DMS153 (cell line): ENCODE measurements at regions not wholly inside any gene's neighbourhood (a gene's known extent, or its start where the extent isn't known, plus 50 kb on each side); places are given as distances from the start of the nearest gene placed in this dataset.
"Not testable (repeated sequence)": the region's sequence is repeated elsewhere in the genome, so short reads cannot be mapped to it uniquely, and the experiment has no call there.

ENCODE experiments used
- DNase-seq: peaks from one replicate; lab custom pipeline; 2025; lab: John Stamatoyannopoulos, UW

GRCh38 chr2:226578879-226579278 lies 220.7 kb downstream of the IRS1 start:
- no peak for DNase-seq

DNA sequence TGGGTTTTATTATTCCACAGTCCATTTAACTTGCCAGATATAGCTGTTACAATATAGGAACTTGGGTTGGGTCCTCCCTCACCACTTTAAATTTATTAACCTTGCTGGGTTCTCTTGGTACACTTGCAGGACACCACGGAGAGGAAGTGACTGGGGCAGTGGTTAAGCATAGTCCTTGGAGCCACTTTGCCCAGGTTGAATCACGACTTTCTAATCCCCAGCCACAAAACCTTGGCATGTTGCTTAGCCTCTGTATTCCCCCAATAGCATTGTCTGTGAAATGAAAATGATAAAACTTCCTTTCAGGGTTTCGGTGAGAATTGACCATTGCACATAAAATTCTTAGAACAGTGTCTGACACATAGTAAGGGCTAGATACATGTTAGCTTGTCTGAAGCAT lies 221.2 kb downstream of the IRS1 start:
- DNase-seq = no peak

DNA sequence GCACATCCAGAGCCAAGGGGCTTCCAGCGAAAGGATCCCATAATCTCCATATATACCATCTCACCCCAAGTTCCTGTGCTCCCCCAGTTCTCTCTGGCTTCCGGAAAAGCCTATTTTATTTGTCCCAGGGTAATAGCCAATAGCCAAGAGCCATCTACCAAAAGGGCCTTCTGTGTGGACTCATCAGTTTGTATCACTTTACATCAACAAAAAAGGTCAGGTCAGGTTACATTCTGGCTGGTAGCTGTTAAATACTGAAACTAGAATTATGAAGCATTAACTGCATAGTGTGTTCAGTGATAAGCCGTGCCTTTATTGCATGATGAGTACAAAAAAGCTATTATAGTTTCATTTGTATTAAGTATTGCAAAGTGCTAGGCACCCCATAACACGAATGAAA lies 223.7 kb downstream of the IRS1 start:
- DNase-seq = no peak

- no peak for DNase-seq
Measured at GRCh38 chr2:226573158-226573557, 226.5 kb downstream of the IRS1 start.

GRCh38 chr2:226564667-226565066 lies 235.0 kb downstream of the IRS1 start:
- no peak for DNase-seq

- no peak for DNase-seq
Measured at GRCh38 chr2:226561962-226562361, 237.7 kb downstream of the IRS1 start.

GRCh38 chr2:226560325-226560724 lies 239.3 kb downstream of the IRS1 start:
- no peak for DNase-seq

DNA sequence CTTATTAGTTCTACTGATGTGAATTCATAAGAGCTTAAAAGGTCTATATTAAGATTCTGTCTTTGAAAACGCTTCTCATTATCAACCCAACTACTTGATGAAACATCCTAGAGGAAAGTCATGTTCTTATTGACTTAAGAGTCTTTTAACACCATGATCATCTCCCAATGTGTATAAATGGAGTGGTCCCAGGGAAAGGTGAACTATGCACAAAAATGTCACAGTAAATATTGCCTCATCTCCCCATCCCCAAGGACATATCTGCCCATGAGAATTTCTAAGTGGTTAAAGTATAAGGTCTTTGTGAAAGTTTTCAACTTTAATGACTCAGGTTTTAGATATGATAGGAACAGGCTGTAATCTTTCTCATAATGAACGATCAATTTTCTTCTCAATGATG lies 240.1 kb downstream of the IRS1 start:
- DNase-seq = no peak

DNA sequence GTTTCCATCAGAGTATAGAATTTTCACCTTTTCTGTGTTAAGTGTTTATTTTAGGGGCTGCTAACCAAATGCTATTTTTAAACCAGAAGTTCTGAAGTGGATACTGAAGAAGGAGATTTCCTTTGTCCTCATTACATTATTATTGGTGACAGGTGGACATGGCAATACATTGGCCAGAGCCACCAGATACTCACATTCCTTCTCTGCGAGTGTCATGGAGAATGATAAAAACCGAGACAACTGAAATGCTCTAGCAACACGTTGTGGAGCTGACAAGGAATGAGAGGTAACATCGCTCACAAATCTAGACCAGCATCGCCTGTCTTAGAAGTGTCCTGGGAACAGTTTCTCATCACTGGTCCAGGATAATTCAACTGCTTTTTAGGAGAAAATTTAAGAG lies 241.2 kb downstream of the IRS1 start:
- DNase-seq = no peak

- DNase-seq = no peak
Measured at GRCh38 chr2:226556050-226556449, 243.6 kb downstream of the IRS1 start.

DNA sequence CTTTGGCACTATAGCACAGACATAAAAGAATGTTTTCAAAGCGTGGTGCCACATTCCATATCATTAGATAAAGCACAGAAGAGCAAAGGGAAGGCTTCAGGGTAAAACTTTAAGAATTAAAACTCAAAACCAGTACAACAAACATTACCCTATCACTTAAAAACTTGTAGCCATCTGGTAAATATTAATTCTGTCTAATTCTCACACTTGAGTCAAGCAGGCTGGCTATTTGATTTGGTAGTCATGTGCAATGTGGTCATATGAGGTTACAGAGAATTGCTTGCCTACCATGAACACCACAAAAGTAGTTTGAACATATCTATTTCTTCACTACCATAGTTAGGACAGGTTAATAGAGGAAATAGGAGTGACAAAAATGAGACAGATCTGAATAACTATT lies 244.9 kb downstream of the IRS1 start:
- DNase-seq = no peak

- no peak for DNase-seq
Measured at GRCh38 chr2:226553333-226553732, 246.3 kb downstream of the IRS1 start.

GRCh38 chr2:226552571-226553285 lies 246.9 kb downstream of the IRS1 start:
- DNase-seq = no peak

GRCh38 chr2:226551522-226552250 lies 247.9 kb downstream of the IRS1 start:
- no peak for DNase-seq

DNA sequence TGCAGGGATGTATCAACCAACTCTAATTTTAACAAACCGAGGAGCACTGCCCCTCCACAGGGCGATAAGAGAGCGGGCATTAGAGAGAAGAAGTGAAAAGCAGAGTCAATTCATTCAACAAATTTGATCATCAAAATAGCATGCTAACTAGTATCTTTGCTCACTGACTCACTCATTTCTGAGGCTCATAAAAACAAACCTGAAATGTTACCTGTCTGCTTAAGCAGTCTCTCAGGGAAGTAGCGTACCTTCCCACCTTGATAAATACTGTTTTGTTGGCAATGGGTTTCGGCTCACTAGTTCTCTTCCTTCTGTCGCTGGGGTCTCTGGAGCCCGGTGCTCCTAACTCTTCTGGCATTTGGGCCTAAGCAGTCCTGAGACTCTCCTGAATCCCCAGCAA lies 248.8 kb downstream of the IRS1 start:
- no peak for DNase-seq

DNA sequence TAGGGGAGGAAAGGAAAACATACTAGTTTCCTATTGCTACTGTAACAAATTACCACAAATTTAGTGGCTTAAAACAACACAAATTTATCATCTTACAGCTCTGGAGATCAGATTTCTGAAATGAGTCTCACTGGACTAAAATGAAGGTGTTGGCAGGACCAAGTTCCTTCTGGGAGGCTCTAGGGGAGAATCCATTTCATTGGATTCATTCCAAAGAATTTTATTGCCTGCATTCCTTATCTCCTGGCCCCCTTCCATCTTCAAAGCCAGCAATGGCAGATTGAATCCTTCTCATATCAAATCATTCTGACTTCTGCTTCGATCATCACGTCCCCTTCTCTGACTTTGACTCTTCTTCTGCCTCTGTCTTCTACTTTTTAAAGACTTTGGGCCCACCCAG lies 250.9 kb downstream of the IRS1 start:
- DNase-seq = no peak

DNA sequence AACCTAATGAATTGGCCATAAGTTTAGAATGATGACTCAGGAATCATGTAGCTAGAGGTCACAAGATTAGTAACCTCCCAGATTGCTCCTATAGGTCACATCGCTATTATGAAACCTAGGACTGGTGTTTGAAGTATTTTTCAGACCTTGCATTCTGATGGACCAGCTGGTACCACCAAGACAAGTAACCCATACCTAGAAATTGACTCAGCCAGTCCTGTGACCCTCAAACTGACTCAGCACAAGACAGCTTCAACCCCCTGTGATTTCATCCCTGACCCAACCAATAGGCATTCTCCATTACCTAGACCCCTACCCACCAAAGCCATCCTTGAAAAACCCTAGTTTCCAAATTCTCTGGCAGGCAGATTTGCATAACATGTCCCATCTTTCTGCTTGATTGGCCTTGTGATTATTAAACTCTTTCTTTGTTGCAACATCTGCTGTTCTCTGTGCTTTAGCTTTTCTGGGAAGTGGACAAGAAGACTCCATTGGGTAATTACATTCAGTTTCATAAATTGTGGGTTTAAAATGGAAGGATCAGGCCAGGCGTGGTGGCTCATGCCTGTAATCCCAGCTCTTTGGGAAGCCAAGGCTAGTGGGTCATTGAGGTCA lies 254.9 kb downstream of the IRS1 start:
- DNase-seq = no peak

- DNase-seq = no peak
Measured at GRCh38 chr2:226540204-226540994, 259.2 kb downstream of the IRS1 start.

DNA sequence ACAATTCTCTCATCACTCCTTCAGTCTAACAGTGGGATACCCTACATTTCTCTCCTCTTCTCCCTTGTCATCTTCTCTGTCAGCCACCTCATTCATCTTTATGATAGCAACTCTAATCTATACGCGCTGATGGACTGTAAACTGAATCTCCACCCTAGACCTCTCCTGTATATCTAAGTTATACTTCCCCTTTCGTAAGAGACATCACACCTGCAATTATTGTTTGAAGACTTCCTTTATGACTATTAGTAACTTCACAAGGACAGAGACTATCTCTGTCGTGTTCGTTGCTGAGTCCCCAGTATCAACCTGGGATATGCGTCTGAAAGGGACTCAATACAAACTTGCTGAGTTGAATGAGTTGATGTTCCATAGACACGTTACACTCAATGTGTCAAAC lies 263.2 kb downstream of the IRS1 start:
- no peak for DNase-seq

GRCh38 chr2:226532976-226533375 lies 266.6 kb downstream of the IRS1 start:
- DNase-seq = not testable (repeated sequence)

DNA sequence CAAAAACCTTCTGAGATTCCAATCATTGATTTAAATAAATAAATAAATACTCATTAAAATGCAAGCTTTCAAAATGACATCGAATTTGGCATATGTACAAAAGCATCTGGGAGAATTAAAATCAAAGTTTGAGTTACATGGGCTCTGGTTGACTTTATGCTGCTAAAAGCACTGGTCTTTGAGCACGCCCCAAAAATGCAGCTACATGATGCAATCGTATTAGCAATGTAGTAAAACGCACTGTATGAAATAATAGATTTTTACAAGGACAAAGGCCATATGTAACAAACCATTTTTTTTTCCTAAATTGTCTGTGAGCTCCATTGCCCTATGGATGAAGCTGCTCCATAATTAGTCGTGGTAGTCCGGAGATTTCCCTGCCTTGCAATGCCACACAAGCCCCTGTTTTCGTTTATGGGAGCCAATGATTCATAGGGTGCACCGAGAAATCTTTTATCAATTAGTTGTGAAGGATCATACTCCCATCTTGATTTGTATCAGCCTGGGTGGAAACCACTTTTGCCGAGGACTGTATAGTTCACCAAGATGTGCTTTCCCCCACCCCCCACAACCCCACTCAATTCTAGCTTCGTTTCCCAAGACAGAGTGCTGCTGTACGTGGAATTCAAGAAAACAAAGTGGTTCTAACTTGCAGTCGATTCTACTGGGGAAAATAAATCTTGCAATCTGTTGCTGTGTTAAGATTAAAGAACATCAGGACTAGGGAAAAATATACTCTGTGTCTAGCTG lies 268.4 kb downstream of the IRS1 start:
- no peak for DNase-seq

- DNase-seq = no peak
Measured at GRCh38 chr2:226529556-226529955, 270.1 kb downstream of the IRS1 start.
